ENCODE measurements at regions not wholly inside any gene's neighbourhood (a gene's known extent, or its start where the extent isn't known, plus 50 kb on each side); places are given as distances from the start of the nearest gene placed in this dataset.

- TF ChIP-seq POLR2A (IDR thresholded peaks at IDR 0.05; ENCODE audit: low read depth, low read length) = no peak
- TF ChIP-seq CEBPB (IDR thresholded peaks at IDR 0.05; ENCODE audit: low read depth, low read length) = no peak
- TF ChIP-seq MAZ (IDR thresholded peaks at IDR 0.05; ENCODE audit: borderline replicate concordance, low read depth, low read length) = no peak
- no peak for TF ChIP-seq SMC3 (IDR thresholded peaks at IDR 0.05; ENCODE audit: low read depth, low read length)
- TF ChIP-seq MAFK (IDR thresholded peaks at IDR 0.05; ENCODE audit: low read depth, low read length) = no peak
- TF ChIP-seq FOS (IDR thresholded peaks at IDR 0.05; ENCODE audit: low read depth, low read length) = no peak
- no peak for TF ChIP-seq RCOR1 (IDR thresholded peaks at IDR 0.05; ENCODE audit: insufficient replicate concordance, low read length)
- TF ChIP-seq, protein P1, sequence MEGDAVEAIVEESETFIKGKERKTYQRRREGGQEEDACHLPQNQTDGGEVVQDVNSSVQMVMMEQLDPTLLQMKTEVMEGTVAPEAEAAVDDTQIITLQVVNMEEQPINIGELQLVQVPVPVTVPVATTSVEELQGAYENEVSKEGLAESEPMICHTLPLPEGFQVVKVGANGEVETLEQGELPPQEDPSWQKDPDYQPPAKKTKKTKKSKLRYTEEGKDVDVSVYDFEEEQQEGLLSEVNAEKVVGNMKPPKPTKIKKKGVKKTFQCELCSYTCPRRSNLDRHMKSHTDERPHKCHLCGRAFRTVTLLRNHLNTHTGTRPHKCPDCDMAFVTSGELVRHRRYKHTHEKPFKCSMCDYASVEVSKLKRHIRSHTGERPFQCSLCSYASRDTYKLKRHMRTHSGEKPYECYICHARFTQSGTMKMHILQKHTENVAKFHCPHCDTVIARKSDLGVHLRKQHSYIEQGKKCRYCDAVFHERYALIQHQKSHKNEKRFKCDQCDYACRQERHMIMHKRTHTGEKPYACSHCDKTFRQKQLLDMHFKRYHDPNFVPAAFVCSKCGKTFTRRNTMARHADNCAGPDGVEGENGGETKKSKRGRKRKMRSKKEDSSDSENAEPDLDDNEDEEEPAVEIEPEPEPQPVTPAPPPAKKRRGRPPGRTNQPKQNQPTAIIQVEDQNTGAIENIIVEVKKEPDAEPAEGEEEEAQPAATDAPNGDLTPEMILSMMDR (conservative IDR thresholded peaks at IDR 0.05; ENCODE audit: low read depth, low read length) = no peak
- no peak for TF ChIP-seq BHLHE40 (IDR thresholded peaks at IDR 0.05; ENCODE audit: low read depth, low read length)
- no peak for TF ChIP-seq MXI1 (IDR thresholded peaks at IDR 0.05; ENCODE audit: borderline replicate concordance, low read depth, low read length)
- TF ChIP-seq CHD1 (IDR thresholded peaks at IDR 0.05; ENCODE audit: low read depth, low read length) = no peak
- no peak for TF ChIP-seq RAD21 (IDR thresholded peaks at IDR 0.05; ENCODE audit: low read length)
- no peak for TF ChIP-seq RFX5 (IDR thresholded peaks at IDR 0.05; ENCODE audit: low read depth, low read length)
- TF ChIP-seq, protein P2, sequence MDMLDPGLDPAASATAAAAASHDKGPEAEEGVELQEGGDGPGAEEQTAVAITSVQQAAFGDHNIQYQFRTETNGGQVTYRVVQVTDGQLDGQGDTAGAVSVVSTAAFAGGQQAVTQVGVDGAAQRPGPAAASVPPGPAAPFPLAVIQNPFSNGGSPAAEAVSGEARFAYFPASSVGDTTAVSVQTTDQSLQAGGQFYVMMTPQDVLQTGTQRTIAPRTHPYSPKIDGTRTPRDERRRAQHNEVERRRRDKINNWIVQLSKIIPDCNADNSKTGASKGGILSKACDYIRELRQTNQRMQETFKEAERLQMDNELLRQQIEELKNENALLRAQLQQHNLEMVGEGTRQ (IDR thresholded peaks at IDR 0.05; ENCODE audit: low read depth, low read length) = no peak
- TF ChIP-seq ELK1 (IDR thresholded peaks at IDR 0.05; ENCODE audit: borderline replicate concordance, low read depth, low read length) = no peak
- no peak for TF ChIP-seq NFE2L2 (IDR thresholded peaks at IDR 0.05; ENCODE audit: low read depth, low read length)
- H3K23ac ChIP-seq (ENCODE audit: low read depth, low read length) = no peak overlapping the region
- no peaks in the 10 kb centered on the region for H3K27me3 ChIP-seq (ENCODE audit: control insufficient read depth, insufficient read depth, low read length)
- H2AFZ ChIP-seq (replicated peaks; ENCODE audit: low read length, poor library complexity) = no peak overlapping the region
- H3K4me1 ChIP-seq (ENCODE audit: control insufficient read depth, insufficient read depth, low read length) = no peaks in the 10 kb centered on the region
- H2AK9ac ChIP-seq (replicated peaks; ENCODE audit: low read depth, low read length, poor library complexity) = no peak overlapping the region
- H4K8ac ChIP-seq (ENCODE audit: low read depth in 2 of 2, low read length in 2 of 2) = no peak overlapping the region
- ATAC-seq (ENCODE audit: low read depth) (no peak), DNase-seq (no peak)
- no peak overlapping the region for H3K9ac ChIP-seq (ENCODE audit: low read depth, low read length)
- peaks cover 10% of the 10 kb centered on the region for H3K9me3 ChIP-seq (ENCODE audit: control insufficient read depth, insufficient read depth, low read length)
- H2BK5ac ChIP-seq (ENCODE audit: low read depth, low read length, poor library complexity, severe bottlenecking) = no peak overlapping the region
- WGBS, 2 experiments (ENCODE audit: extremely low coverage in 2 of 2, insufficient read length in 1 of 2) = no CpG with 5 or more reads among the region's 1 CpG
- intact Hi-C loops (cut with micrococcal nuclease) = no loop called here
- no peaks in the 10 kb centered on the region for H3K36me3 ChIP-seq (ENCODE audit: control insufficient read depth, insufficient read depth, low read length)
- no peak overlapping the region for H3K56ac ChIP-seq (ENCODE audit: extremely low read depth, insufficient read depth, low read length)
- dilution Hi-C loops (cut with HindIII; ENCODE audit: low sequenced_read_pairs, unreplicated experiment) = no loop called here
- H3K9me1 ChIP-seq (ENCODE audit: insufficient read depth, low read length) = no peaks in the 10 kb centered on the region
- no peak overlapping the region for H3K27ac ChIP-seq (ENCODE audit: insufficient read depth, low read length)
- no TSS peak for BruUV-seq (replicated peaks)
- no peak overlapping the region for H3K14ac ChIP-seq (replicated peaks; ENCODE audit: low read depth, low read length)
- no peak overlapping the region for H3K4me2 ChIP-seq (ENCODE audit: low read depth, low read length)
- no peak overlapping the region for H4K91ac ChIP-seq (ENCODE audit: insufficient read depth, low read depth, low read length)
- no peak overlapping the region for H2BK20ac ChIP-seq (ENCODE audit: low read depth, low read length)
- no peak overlapping the region for H2AK5ac ChIP-seq (ENCODE audit: low read depth, low read length)
- no peak overlapping the region for H2BK15ac ChIP-seq (ENCODE audit: low read depth, low read length)
- ChIA-PET POLR2A (ENCODE audit: unreplicated experiment) (no interaction called here), CTCF (no interaction called here)
- H3K18ac ChIP-seq (ENCODE audit: low read depth, low read length) = no peak overlapping the region
- no peak overlapping the region for H4K5ac ChIP-seq (ENCODE audit: low read depth, low read length)
- H2BK120ac ChIP-seq (ENCODE audit: low read depth, low read length) = no peak overlapping the region
- H3K4ac ChIP-seq (ENCODE audit: low read depth, low read length) = no peak overlapping the region
- in situ Hi-C loops (cut with MboI; ENCODE audit: low sequenced_read_pairs) = no loop called here
- H4K20me1 ChIP-seq (ENCODE audit: insufficient read depth, low read length) = no peaks in the 10 kb centered on the region
- no peak overlapping the region for H3K4me3 ChIP-seq (ENCODE audit: insufficient read depth, low read depth, low read length)
- H3K79me1 ChIP-seq (ENCODE audit: low read depth in 1 of 2, low read length in 2 of 2) = no peaks in the 10 kb centered on the region
Observed at GRCh38 chr12:82555699-82556098, 131.0 kb upstream of the TMTC2 start.
